HEK293 (cell line): ENCODE measurements at regions not wholly inside any gene's neighbourhood (a gene's known extent, or its start where the extent isn't known, plus 50 kb on each side); places are given as distances from the start of the nearest gene placed in this dataset.

Source experiments
- CTCF ChIA-PET: fragments of 350-600 bp; formaldehyde crosslinking; extraction: SDS; loops from one replicate; lab custom pipeline; 2021; ENCODE audit warnings: antibody characterized with exemption; lab: Yijun Ruan, JAX
- POLR2A ChIA-PET: fragments of 300-600 bp; formaldehyde crosslinking; extraction: SDS; loops from one replicate; lab custom pipeline; 2020; ENCODE audit warnings: antibody characterized with exemption, inconsistent platforms; lab: Yijun Ruan, JAX
- H3K27ac ChIP-seq: fragments of 200-500 bp; sonication (Bioruptor generic); 2 replicates; pipeline ENCODE4 v1.5.1; 2014; ENCODE audit warnings: low read depth, low read length, control low read depth, inconsistent platforms; ENCODE audit errors: extremely low read depth
- H3K36me3 ChIP-seq, 2 experiments: fragments of 200-500 bp in 1 of 2; sonication (Bioruptor generic) in 1 of 2; 1 replicate in 1 of 2; 2 replicates in 1 of 2; pipeline ENCODE4 v1.5.1; 2014 to 2017; ENCODE audit warnings: inconsistent platforms in 2 of 2, low read length in 2 of 2; ENCODE audit not compliant: control insufficient read depth in 2 of 2, insufficient read depth in 1 of 2
- H3K4me1 ChIP-seq: fragments of 200-500 bp; sonication (Bioruptor generic); 2 replicates; pipeline ENCODE4 v1.5.1; 2014; ENCODE audit warnings: mild to moderate bottlenecking, low read length, inconsistent platforms; ENCODE audit not compliant: control insufficient read depth, insufficient read depth
- H3K4me3 ChIP-seq: 2 replicates; pipeline ENCODE4 v1.5.1; 2011; ENCODE audit warnings: low read depth, mild to moderate bottlenecking, control low read depth, low read length, moderate library complexity
- H3K9me3 ChIP-seq: fragments of 200-500 bp; sonication (Bioruptor generic); 2 replicates; pipeline ENCODE4 v1.5.1; 2014; ENCODE audit warnings: low read depth, low read length, inconsistent platforms; ENCODE audit not compliant: control insufficient read depth, insufficient read depth
- BCL11A ChIP-seq: fragments of 450-650 bp; formaldehyde crosslinking; IDR thresholded peaks from 2 replicates; pipeline ENCODE4 v1.5.1; 2016; ENCODE audit warnings: low read depth, missing biosample characterization, missing genetic modification characterization
- FEZF1 ChIP-seq: fragments of 450-650 bp; formaldehyde crosslinking; IDR thresholded peaks from 2 replicates; pipeline ENCODE4 v1.5.1; 2016; ENCODE audit warnings: missing biosample characterization, missing genetic modification characterization
- KLF8 ChIP-seq: fragments of 450-650 bp; formaldehyde crosslinking; IDR thresholded peaks from 2 replicates; pipeline ENCODE4 v1.5.1; 2016; ENCODE audit warnings: missing biosample characterization, missing genetic modification characterization
- PRDM1 ChIP-seq: fragments of 450-650 bp; formaldehyde crosslinking; IDR thresholded peaks from 2 replicates; pipeline ENCODE4; 2016; ENCODE audit warnings: missing biosample characterization, missing genetic modification characterization
- SALL2 ChIP-seq: fragments of 450-650 bp; formaldehyde crosslinking; IDR thresholded peaks from 2 replicates; pipeline ENCODE4 v1.5.0; 2017; ENCODE audit warnings: missing biosample characterization, mild to moderate bottlenecking, missing genetic modification characterization, borderline replicate concordance
- SCRT2 ChIP-seq: fragments of 450-650 bp; formaldehyde crosslinking; IDR thresholded peaks from 2 replicates; pipeline ENCODE4 v1.5.1; 2016; ENCODE audit warnings: missing biosample characterization, missing genetic modification characterization
- TSHZ1 ChIP-seq: fragments of 450-650 bp; formaldehyde crosslinking; IDR thresholded peaks from 2 replicates; pipeline ENCODE4 v1.5.1; 2016; ENCODE audit warnings: missing biosample characterization, missing genetic modification characterization, borderline replicate concordance
- ZBTB7A ChIP-seq: fragments of 450-650 bp; formaldehyde crosslinking; IDR thresholded peaks from 2 replicates; pipeline ENCODE4 v1.5.1; 2016; ENCODE audit warnings: low read depth, missing biosample characterization, missing genetic modification characterization
- ZFP3 ChIP-seq: fragments of 450-650 bp; formaldehyde crosslinking; IDR thresholded peaks from 2 replicates; pipeline ENCODE4 v1.5.1; 2016; ENCODE audit warnings: low read depth, missing biosample characterization, missing genetic modification characterization
- ZFP37 ChIP-seq: fragments of 450-650 bp; formaldehyde crosslinking; IDR thresholded peaks from 2 replicates; pipeline ENCODE4 v1.5.1; 2016; ENCODE audit warnings: missing biosample characterization, missing genetic modification characterization
- ZNF140 ChIP-seq: fragments of 450-650 bp; formaldehyde crosslinking; IDR thresholded peaks from 2 replicates; pipeline ENCODE4 v1.5.1; 2016; ENCODE audit warnings: missing biosample characterization, missing genetic modification characterization
- ZNF239 ChIP-seq: fragments of 450-650 bp; formaldehyde crosslinking; IDR thresholded peaks from 2 replicates; pipeline ENCODE4 v1.5.1; 2016; ENCODE audit warnings: missing biosample characterization, missing genetic modification characterization
- ZNF266 ChIP-seq: fragments of 450-650 bp; formaldehyde crosslinking; IDR thresholded peaks from 2 replicates; pipeline ENCODE4 v1.5.1; 2016; ENCODE audit warnings: missing biosample characterization, missing genetic modification characterization, low read depth
- ZNF311 ChIP-seq: fragments of 450-650 bp; formaldehyde crosslinking; IDR thresholded peaks from 2 replicates; pipeline ENCODE4 v1.5.1; 2017; ENCODE audit warnings: missing biosample characterization, missing genetic modification characterization, borderline replicate concordance
- ZNF501 ChIP-seq: fragments of 450-650 bp; formaldehyde crosslinking; IDR thresholded peaks from 2 replicates; pipeline ENCODE4 v1.5.1; 2016; ENCODE audit warnings: missing biosample characterization, missing genetic modification characterization
- ZNF510 ChIP-seq: fragments of 450-650 bp; formaldehyde crosslinking; IDR thresholded peaks from 2 replicates; pipeline ENCODE4 v1.5.1; 2018; ENCODE audit warnings: mild to moderate bottlenecking, missing genetic modification characterization, missing biosample characterization; ENCODE audit not compliant: insufficient replicate concordance
- ZNF513 ChIP-seq: fragments of 450-650 bp; IDR thresholded peaks from 2 replicates; pipeline ENCODE4 v1.5.1; 2018; ENCODE audit warnings: missing biosample characterization, missing genetic modification characterization
- ZNF521 ChIP-seq: fragments of 450-650 bp; formaldehyde crosslinking; IDR thresholded peaks from 2 replicates; pipeline ENCODE4 v1.5.1; 2017; ENCODE audit warnings: missing biosample characterization, mild to moderate bottlenecking, missing genetic modification characterization
- ZNF558 ChIP-seq: fragments of 450-650 bp; formaldehyde crosslinking; IDR thresholded peaks from 2 replicates; pipeline ENCODE4 v1.5.1; 2016; ENCODE audit warnings: missing biosample characterization, missing genetic modification characterization
- ZNF571 ChIP-seq: fragments of 450-650 bp; formaldehyde crosslinking; IDR thresholded peaks from 2 replicates; pipeline ENCODE4 v1.5.0; 2017; ENCODE audit warnings: missing biosample characterization, missing genetic modification characterization
- ZNF654 ChIP-seq: fragments of 450-650 bp; formaldehyde crosslinking; IDR thresholded peaks from 2 replicates; pipeline ENCODE4 v1.5.1; 2016; ENCODE audit warnings: low read depth, missing biosample characterization, missing genetic modification characterization
- ZNF76 ChIP-seq: fragments of 450-650 bp; formaldehyde crosslinking; IDR thresholded peaks from 2 replicates; pipeline ENCODE4; 2016; ENCODE audit warnings: low read depth, missing biosample characterization, missing genetic modification characterization, borderline replicate concordance
- ZNF776 ChIP-seq: fragments of 450-650 bp; formaldehyde crosslinking; IDR thresholded peaks from 2 replicates; pipeline ENCODE4 v1.5.0; 2017; ENCODE audit warnings: missing biosample characterization, missing genetic modification characterization, borderline replicate concordance
- ZNF785 ChIP-seq: fragments of 450-650 bp; formaldehyde crosslinking; IDR thresholded peaks from 2 replicates; pipeline ENCODE4 v1.5.1; 2016; ENCODE audit warnings: missing biosample characterization, missing genetic modification characterization
- ZNF791 ChIP-seq: fragments of 450-650 bp; formaldehyde crosslinking; IDR thresholded peaks from 2 replicates; pipeline ENCODE4 v1.5.1; 2016; ENCODE audit warnings: missing biosample characterization, missing genetic modification characterization
- TF ChIP-seq, protein P1 (sequence below): fragments of 450-650 bp; formaldehyde crosslinking; IDR thresholded peaks from 2 replicates; pipeline ENCODE4 v1.5.1; 2017; ENCODE audit warnings: missing biosample characterization, missing genetic modification characterization
- TF ChIP-seq, protein P2 (sequence below): fragments of 450-650 bp; formaldehyde crosslinking; IDR thresholded peaks from 2 replicates; pipeline ENCODE4 v1.5.1; 2017; ENCODE audit warnings: missing biosample characterization, missing genetic modification characterization
- TF ChIP-seq, protein P3 (sequence below): fragments of 450-650 bp; formaldehyde crosslinking; IDR thresholded peaks from 2 replicates; pipeline ENCODE4 v1.5.1; 2017; ENCODE audit warnings: missing biosample characterization, missing genetic modification characterization

GRCh38 chr1:195738966-195739650 lies 869.1 kb downstream of the KCNT2 start:
- no peak overlapping the region for H3K4me3 ChIP-seq
- H3K4me1 ChIP-seq, result no peaks in the 10 kb centered on the region
- ChIA-PET CTCF (no interaction called here), POLR2A (no interaction called here)
- H3K27ac ChIP-seq, result no peak overlapping the region
- H3K9me3 ChIP-seq, result no peaks in the 10 kb centered on the region
- no peaks in the 10 kb centered on the region for H3K36me3 ChIP-seq
- TF ChIP-seq BCL11A (tag by site-specific recombination), result no peak
- TF ChIP-seq PRDM1, result no peak
- TF ChIP-seq ZNF501 (tag by site-specific recombination), result no peak
- no peak for TF ChIP-seq ZNF311 (tag by site-specific recombination)
- no peak for TF ChIP-seq ZNF571 (tag by site-specific recombination)
- no peak for TF ChIP-seq ZNF776 (tag by site-specific recombination)
- TF ChIP-seq ZNF785 (tag by site-specific recombination), result no peak
- no peak for TF ChIP-seq ZNF76 (tag by site-specific recombination)
- TF ChIP-seq ZFP37 (tag by site-specific recombination), result no peak
- TF ChIP-seq, protein P1, sequence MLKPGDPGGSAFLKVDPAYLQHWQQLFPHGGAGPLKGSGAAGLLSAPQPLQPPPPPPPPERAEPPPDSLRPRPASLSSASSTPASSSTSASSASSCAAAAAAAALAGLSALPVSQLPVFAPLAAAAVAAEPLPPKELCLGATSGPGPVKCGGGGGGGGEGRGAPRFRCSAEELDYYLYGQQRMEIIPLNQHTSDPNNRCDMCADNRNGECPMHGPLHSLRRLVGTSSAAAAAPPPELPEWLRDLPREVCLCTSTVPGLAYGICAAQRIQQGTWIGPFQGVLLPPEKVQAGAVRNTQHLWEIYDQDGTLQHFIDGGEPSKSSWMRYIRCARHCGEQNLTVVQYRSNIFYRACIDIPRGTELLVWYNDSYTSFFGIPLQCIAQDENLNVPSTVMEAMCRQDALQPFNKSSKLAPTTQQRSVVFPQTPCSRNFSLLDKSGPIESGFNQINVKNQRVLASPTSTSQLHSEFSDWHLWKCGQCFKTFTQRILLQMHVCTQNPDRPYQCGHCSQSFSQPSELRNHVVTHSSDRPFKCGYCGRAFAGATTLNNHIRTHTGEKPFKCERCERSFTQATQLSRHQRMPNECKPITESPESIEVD, result no peak
- no peak for TF ChIP-seq ZBTB7A
- no peak for TF ChIP-seq ZNF266 (tag by site-specific recombination)
- TF ChIP-seq SALL2 (tag by site-specific recombination), result no peak
- no peak for TF ChIP-seq ZNF654 (tag by site-specific recombination)
- TF ChIP-seq ZNF513, result no peak
- no peak for TF ChIP-seq ZNF791 (tag by site-specific recombination)
- TF ChIP-seq ZNF140 (tag by site-specific recombination), result no peak
- no peak for TF ChIP-seq TSHZ1 (tag by site-specific recombination)
- no peak for TF ChIP-seq ZFP3
- no peak for TF ChIP-seq SCRT2 (tag by site-specific recombination)

- H3K36me3 ChIP-seq, result no peaks in the 10 kb centered on the region
- POLR2A ChIA-PET, result no interaction called here
- H3K4me1 ChIP-seq, result no peaks in the 10 kb centered on the region
- CTCF ChIA-PET, result interaction anchor here (0.9 kb wide), 1 partner anchor 333 kb away, joined by 3 read pairs; no protein-coding TSS in a partner anchor
- no peak overlapping the region for H3K4me3 ChIP-seq
- no peak overlapping the region for H3K27ac ChIP-seq
- no peaks in the 10 kb centered on the region for H3K9me3 ChIP-seq
- TF ChIP-seq ZNF558 (tag by site-specific recombination) (no peak), KLF8 (tag by site-specific recombination) (no peak), ZNF510 (tag by site-specific recombination) (no peak), FEZF1 (tag by site-specific recombination) (no peak), ZNF521 (tag by site-specific recombination) (no peak), ZNF239 (no peak)
- TF ChIP-seq, protein P2, sequence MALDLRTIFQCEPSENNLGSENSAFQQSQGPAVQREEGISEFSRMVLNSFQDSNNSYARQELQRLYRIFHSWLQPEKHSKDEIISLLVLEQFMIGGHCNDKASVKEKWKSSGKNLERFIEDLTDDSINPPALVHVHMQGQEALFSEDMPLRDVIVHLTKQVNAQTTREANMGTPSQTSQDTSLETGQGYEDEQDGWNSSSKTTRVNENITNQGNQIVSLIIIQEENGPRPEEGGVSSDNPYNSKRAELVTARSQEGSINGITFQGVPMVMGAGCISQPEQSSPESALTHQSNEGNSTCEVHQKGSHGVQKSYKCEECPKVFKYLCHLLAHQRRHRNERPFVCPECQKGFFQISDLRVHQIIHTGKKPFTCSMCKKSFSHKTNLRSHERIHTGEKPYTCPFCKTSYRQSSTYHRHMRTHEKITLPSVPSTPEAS (tag by site-specific recombination), result no peak
- TF ChIP-seq, protein P3, sequence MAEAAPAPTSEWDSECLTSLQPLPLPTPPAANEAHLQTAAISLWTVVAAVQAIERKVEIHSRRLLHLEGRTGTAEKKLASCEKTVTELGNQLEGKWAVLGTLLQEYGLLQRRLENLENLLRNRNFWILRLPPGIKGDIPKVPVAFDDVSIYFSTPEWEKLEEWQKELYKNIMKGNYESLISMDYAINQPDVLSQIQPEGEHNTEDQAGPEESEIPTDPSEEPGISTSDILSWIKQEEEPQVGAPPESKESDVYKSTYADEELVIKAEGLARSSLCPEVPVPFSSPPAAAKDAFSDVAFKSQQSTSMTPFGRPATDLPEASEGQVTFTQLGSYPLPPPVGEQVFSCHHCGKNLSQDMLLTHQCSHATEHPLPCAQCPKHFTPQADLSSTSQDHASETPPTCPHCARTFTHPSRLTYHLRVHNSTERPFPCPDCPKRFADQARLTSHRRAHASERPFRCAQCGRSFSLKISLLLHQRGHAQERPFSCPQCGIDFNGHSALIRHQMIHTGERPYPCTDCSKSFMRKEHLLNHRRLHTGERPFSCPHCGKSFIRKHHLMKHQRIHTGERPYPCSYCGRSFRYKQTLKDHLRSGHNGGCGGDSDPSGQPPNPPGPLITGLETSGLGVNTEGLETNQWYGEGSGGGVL (tag by site-specific recombination), result no peak
Measured at GRCh38 chr1:195735140-195735539, 873.1 kb downstream of the KCNT2 start.
